H1 (cell line): ENCODE measurements at regions not wholly inside any gene's neighbourhood (a gene's known extent, or its start where the extent isn't known, plus 50 kb on each side); places are given as distances from the start of the nearest gene placed in this dataset.

Source experiments
- CTCF ChIA-PET: fragments of 300-600 bp; sonication (Branson Sonifier 250); formaldehyde crosslinking; loops from one replicate; lab custom pipeline; 2021; ENCODE audit not compliant: partially characterized antibody; lab: Charles Lee
- POLR2A ChIA-PET: fragments of 300-600 bp; sonication (Branson Sonifier 250); formaldehyde crosslinking; loops from one replicate; lab custom pipeline; 2021; ENCODE audit warnings: inconsistent platforms; ENCODE audit not compliant: partially characterized antibody; lab: Charles Lee
- DNase-seq, 2 experiments: peaks; one replicate each; pipeline versions ENCODE4 v3.0.0 to v3.0.0-alpha.2; 2010 to 2022; ENCODE audit warnings: low spot score in 2 of 2, low read depth in 1 of 2, mixed read lengths in 1 of 2
- FAIRE-seq: peaks from 2 replicates; lab custom pipeline; 2011; peaks lifted over from hg19 to GRCh38; lab: Jason Lieb, UNC
- H2AFZ ChIP-seq: 2 replicates; pipeline ENCODE4 v1.8.1; 2012; ENCODE audit warnings: low read length, inconsistent platforms
- H2AK5ac ChIP-seq: 2 replicates; pipeline ENCODE4 v1.6.1; 2013; ENCODE audit warnings: low read depth, low read length
- H2BK120ac ChIP-seq: replicated peaks from 2 replicates; pipeline ENCODE3; 2013; ENCODE audit warnings: low read depth, low read length, inconsistent platforms
- H2BK12ac ChIP-seq: 2 replicates; pipeline ENCODE4 v1.6.1; 2013; ENCODE audit warnings: low read depth, low read length
- H2BK15ac ChIP-seq: 2 replicates; pipeline ENCODE4 v1.6.1; 2013; ENCODE audit warnings: low read length
- H2BK20ac ChIP-seq: 2 replicates; pipeline ENCODE4 v1.6.1; 2013; ENCODE audit warnings: low read length
- H2BK5ac ChIP-seq: 2 replicates; pipeline ENCODE4 v1.6.1; 2013; ENCODE audit warnings: low read depth, low read length
- H3K14ac ChIP-seq: 2 replicates; pipeline ENCODE4 v1.6.1; 2013; ENCODE audit warnings: inconsistent platforms; ENCODE audit not compliant: insufficient read length
- H3K18ac ChIP-seq: 2 replicates; pipeline ENCODE4 v1.6.1; 2013; ENCODE audit warnings: low read length; ENCODE audit errors: extremely low read depth
- H3K23ac ChIP-seq: 2 replicates; pipeline ENCODE4 v1.6.1; 2013; ENCODE audit warnings: inconsistent platforms; ENCODE audit not compliant: insufficient read length
- H3K23me2 ChIP-seq: 2 replicates; pipeline ENCODE4 v1.6.1; 2013; ENCODE audit warnings: low read depth, low read length
- H3K27ac ChIP-seq: 2 replicates; pipeline ENCODE4 v1.6.1; 2011; ENCODE audit warnings: low read depth, low read length, inconsistent platforms
- H3K27me3 ChIP-seq, 4 experiments: replicated peaks in 1 of 4; 1 replicate in 1 of 4; 2 replicates in 3 of 4; pipeline versions ENCODE4 v1.6.1 to v1.8.1; 2011 to 2013; ENCODE audit warnings: low read length in 3 of 4, mild to moderate bottlenecking in 3 of 4, inconsistent platforms in 2 of 4, mixed read lengths in 2 of 4, moderate library complexity in 1 of 4; ENCODE audit not compliant: control insufficient read depth in 3 of 4, insufficient read depth in 3 of 4; ENCODE audit errors: extremely low read depth in 1 of 4
- H3K36me3 ChIP-seq, 4 experiments: 2 replicates each; pipeline versions ENCODE4 v1.6.1 to v1.8.1; 2011 to 2013; ENCODE audit warnings: mild to moderate bottlenecking in 4 of 4, low read length in 3 of 4, moderate library complexity in 2 of 4, control low read depth in 1 of 4, inconsistent platforms in 1 of 4; ENCODE audit not compliant: insufficient read depth in 4 of 4, control insufficient read depth in 2 of 4
- H3K4ac ChIP-seq: replicated peaks from 2 replicates; pipeline ENCODE3; 2013; ENCODE audit warnings: low read length, low read depth, mixed read lengths, inconsistent platforms; ENCODE audit not compliant: insufficient read length
- H3K4me1 ChIP-seq, 4 experiments: replicated peaks in 1 of 4; 1 replicate in 1 of 4; 2 replicates in 3 of 4; pipeline versions ENCODE4 v1.6.1 to v1.8.1; 2011 to 2013; ENCODE audit warnings: low read length in 3 of 4, inconsistent platforms in 2 of 4, mixed read lengths in 1 of 4; ENCODE audit not compliant: insufficient read depth in 4 of 4, control insufficient read depth in 3 of 4
- H3K4me2 ChIP-seq, 2 experiments: 2 replicates each; pipeline versions ENCODE4 v1.6.1 to v1.8.1; 2011 to 2013; ENCODE audit warnings: low read depth in 2 of 2, low read length in 2 of 2, control low read depth in 1 of 2, inconsistent platforms in 1 of 2, mild to moderate bottlenecking in 1 of 2; ENCODE audit not compliant: insufficient read depth in 1 of 2
- H3K4me3 ChIP-seq, 4 experiments: fragments of 200-600, 300-600 bp in 1 of 4; sonication (generic), shearing (Covaris generic), sonication (Bioruptor Twin) in 1 of 4; 2 replicates each; pipeline versions ENCODE4 v1.5.1 to v1.8.1; 2011 to 2016; ENCODE audit warnings: low read length in 4 of 4, low read depth in 3 of 4, control low read depth in 2 of 4, inconsistent platforms in 2 of 4, mild to moderate bottlenecking in 2 of 4, mixed read lengths in 1 of 4, moderate library complexity in 1 of 4; ENCODE audit not compliant: insufficient read depth in 2 of 4; ENCODE audit errors: extremely low read depth in 1 of 4
- H3K56ac ChIP-seq: replicated peaks from 2 replicates; pipeline ENCODE3; 2013; ENCODE audit warnings: low read depth, mild to moderate bottlenecking, mixed read lengths, low read length, inconsistent platforms; ENCODE audit not compliant: insufficient read length
- H3K79me1 ChIP-seq: 2 replicates; pipeline ENCODE4 v1.6.1; 2013; ENCODE audit warnings: low read depth, low read length, control low read depth
- H3K79me2 ChIP-seq, 2 experiments: 2 replicates each; pipeline versions ENCODE4 v1.6.1 to v1.8.1; 2012 to 2013; ENCODE audit warnings: low read length in 2 of 2, mild to moderate bottlenecking in 2 of 2, inconsistent platforms in 1 of 2; ENCODE audit not compliant: insufficient read depth in 2 of 2, control insufficient read depth in 1 of 2
- H3K9ac ChIP-seq, 4 experiments: replicated peaks in 1 of 4; 1 replicate in 1 of 4; 2 replicates in 3 of 4; pipeline versions ENCODE4 v1.6.1 to v1.8.1; 2011 to 2013; ENCODE audit warnings: low read depth in 3 of 4, low read length in 3 of 4, control low read depth in 2 of 4, mild to moderate bottlenecking in 2 of 4, moderate library complexity in 2 of 4, inconsistent platforms in 1 of 4; ENCODE audit errors: extremely low read depth in 1 of 4
- H3K9me3 ChIP-seq, 2 experiments: 2 replicates each; pipeline versions ENCODE4 v1.6.1 to v1.8.1; 2012 to 2013; ENCODE audit warnings: mild to moderate bottlenecking in 2 of 2, moderate library complexity in 2 of 2, control low read depth in 1 of 2, inconsistent platforms in 1 of 2, low read depth in 1 of 2, low read length in 1 of 2, mixed read lengths in 1 of 2; ENCODE audit not compliant: insufficient read depth in 2 of 2
- H4K20me1 ChIP-seq, 2 experiments: replicated peaks in 1 of 2; 2 replicates each; pipeline versions ENCODE3 to v1.8.1; 2011 to 2013; ENCODE audit warnings: inconsistent platforms in 2 of 2, low read length in 2 of 2, mild to moderate bottlenecking in 1 of 2; ENCODE audit not compliant: insufficient read depth in 2 of 2, control insufficient read depth in 1 of 2
- H4K5ac ChIP-seq: 2 replicates; pipeline ENCODE4 v1.6.1; 2013; ENCODE audit warnings: low read length, low read depth, mixed read lengths, inconsistent platforms; ENCODE audit not compliant: insufficient read length
- H4K8ac ChIP-seq: 2 replicates; pipeline ENCODE4 v1.8.0; 2013; ENCODE audit warnings: mild to moderate bottlenecking, moderate library complexity, low read length, inconsistent platforms; ENCODE audit not compliant: insufficient read depth; ENCODE audit errors: extremely low read depth
- H4K91ac ChIP-seq: replicated peaks from 2 replicates; pipeline ENCODE3; 2013; ENCODE audit warnings: low read length, mixed read lengths, inconsistent platforms; ENCODE audit not compliant: insufficient read length
- ASH2L ChIP-seq: fragments of 200-600, 300-600 bp; sonication (generic); IDR thresholded peaks from one replicate; pipeline ENCODE4 v1.7.1; 2017; ENCODE audit warnings: low read length
- BACH1 ChIP-seq: IDR thresholded peaks from 2 replicates; pipeline ENCODE4 v1.6.1; 2012; ENCODE audit warnings: low read length, improper control_type of control experiment
- JUND ChIP-seq: IDR thresholded peaks from 2 replicates; pipeline ENCODE4 v1.6.1; 2011; ENCODE audit warnings: mild to moderate bottlenecking, improper control_type of control experiment, low read length
- RFX5 ChIP-seq: IDR thresholded peaks from 2 replicates; pipeline ENCODE4 v1.6.1; 2011; ENCODE audit warnings: low read depth, low read length, improper control_type of control experiment, borderline replicate concordance
- SIRT6 ChIP-seq: IDR thresholded peaks from one replicate; pipeline ENCODE4 v1.7.1; 2012; ENCODE audit warnings: low read length, inconsistent platforms
- SUZ12 ChIP-seq: fragments of 200-600 bp; sonication (generic); IDR thresholded peaks from 2 replicates; pipeline ENCODE4 v1.6.1; 2012; ENCODE audit warnings: mild to moderate bottlenecking, inconsistent platforms, low read length, moderate library complexity, mixed read lengths

DNA sequence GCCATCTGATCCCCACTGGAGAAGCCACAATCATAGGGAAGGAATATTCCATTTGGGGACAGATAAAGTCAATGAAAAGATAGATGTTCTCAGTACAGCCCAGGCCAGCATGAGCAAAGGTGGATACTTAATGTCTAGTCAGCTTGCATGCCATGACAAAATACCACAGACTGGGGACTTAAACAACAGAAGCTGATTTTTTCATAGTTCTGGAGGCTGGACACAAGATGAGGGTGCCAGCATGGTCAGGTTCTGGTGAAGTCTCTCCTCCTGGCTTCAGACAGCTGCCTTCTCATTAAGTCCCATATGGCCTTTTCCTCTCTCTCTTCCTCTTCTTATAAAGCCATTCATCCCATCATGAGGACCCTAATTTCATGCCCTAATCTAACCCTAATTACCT lies 116.1 kb upstream of the CYP1B1 start:
- Histone ChIP-seq H4K8ac (no peak overlapping the region), H3K79me1 (no peaks in the 10 kb centered on the region), H2BK5ac (no peak overlapping the region), H2BK120ac (no peak overlapping the region), H3K36me3 (no peaks in the 10 kb centered on the region), H3K27ac (no peak overlapping the region), H4K91ac (no peak overlapping the region), H3K23me2 (no peaks in the 10 kb centered on the region), H3K14ac (no peak overlapping the region), H2BK20ac (no peak overlapping the region), H3K79me2 (no peaks in the 10 kb centered on the region), H2BK12ac (no peak overlapping the region), H3K18ac (no peak overlapping the region), H2AK5ac (no peak overlapping the region), H4K5ac (no peak overlapping the region), H3K9me3 (no peaks in the 10 kb centered on the region), H2BK15ac (no peak overlapping the region), H3K4me3 (no peak overlapping the region), H3K23ac (no peak overlapping the region), H4K20me1 (no peaks in the 10 kb centered on the region), H3K9ac (no peak overlapping the region), H3K4me2 (no peak overlapping the region), H2AFZ (no peak overlapping the region), H3K4me1 (peaks cover 0 to 5% (median 3%) of the 10 kb centered on the region in 4 experiments; a peak in 4 of 7 replicates), H3K56ac (no peak overlapping the region), H3K4ac (no peak overlapping the region), H3K27me3 (no peaks in the 10 kb centered on the region)
- FAIRE-seq (no peak), DNase-seq (no peak)
- no peak for TF ChIP-seq RFX5
- no peak for TF ChIP-seq BACH1
- no peak for TF ChIP-seq ASH2L
- no peak for TF ChIP-seq SUZ12
- TF ChIP-seq SIRT6: no peak
- no peak for TF ChIP-seq JUND
- POLR2A ChIA-PET: no interaction called here
- CTCF ChIA-PET: interaction anchor here (1.0 kb wide), 1 partner anchor 81 kb away, joined by 3 read pairs; no protein-coding TSS in a partner anchor
